H9 (cell line): ENCODE measurements at regions not wholly inside any gene's neighbourhood (a gene's known extent, or its start where the extent isn't known, plus 50 kb on each side); places are given as distances from the start of the nearest gene placed in this dataset.

ENCODE experiments used
- DNase-seq: peaks from one replicate; pipeline ENCODE4 v3.0.0-alpha.2; 2017
- H2AFZ ChIP-seq: one replicate; pipeline ENCODE4 v1.6.1; 2013; ENCODE audit warnings: mild to moderate bottlenecking, low read length, control low read depth, moderate library complexity
- H2AK5ac ChIP-seq: 2 replicates; pipeline ENCODE4 v1.6.1; 2013; ENCODE audit warnings: low read length, control low read depth, mixed read lengths; ENCODE audit not compliant: insufficient read length
- H2BK120ac ChIP-seq: one replicate; pipeline ENCODE4 v1.6.1; 2013; ENCODE audit warnings: low read depth, mild to moderate bottlenecking, low read length, control low read depth, inconsistent platforms; ENCODE audit not compliant: poor library complexity, severe bottlenecking
- H2BK12ac ChIP-seq: 2 replicates; pipeline ENCODE4 v1.6.1; 2013; ENCODE audit warnings: low read length, control low read depth, mixed read lengths, low read depth; ENCODE audit not compliant: insufficient read length
- H2BK15ac ChIP-seq: 2 replicates; pipeline ENCODE4 v1.6.1; 2013; ENCODE audit warnings: low read depth, low read length, control low read depth
- H2BK20ac ChIP-seq: one replicate; pipeline ENCODE4 v1.6.1; 2013; ENCODE audit warnings: low read depth, mild to moderate bottlenecking, low read length, control low read depth, inconsistent platforms; ENCODE audit not compliant: poor library complexity, severe bottlenecking
- H2BK5ac ChIP-seq: 2 replicates; pipeline ENCODE4 v1.6.1; 2013; ENCODE audit warnings: low read length, control low read depth, mixed read lengths; ENCODE audit not compliant: insufficient read length
- H3K14ac ChIP-seq: 2 replicates; pipeline ENCODE4 v1.6.1; 2013; ENCODE audit warnings: low read length, control low read depth; ENCODE audit not compliant: insufficient read depth
- H3K18ac ChIP-seq: 2 replicates; pipeline ENCODE4 v1.6.1; 2013; ENCODE audit warnings: low read depth, mild to moderate bottlenecking, mixed read lengths, low read length, control low read depth; ENCODE audit not compliant: insufficient read length
- H3K23ac ChIP-seq: 2 replicates; pipeline ENCODE4 v1.6.1; 2013; ENCODE audit warnings: low read length, control low read depth, mixed read lengths, low read depth; ENCODE audit not compliant: insufficient read length
- H3K23me2 ChIP-seq: 2 replicates; pipeline ENCODE4 v1.6.1; 2013; ENCODE audit warnings: low read depth, mild to moderate bottlenecking, mixed read lengths, low read length, control low read depth; ENCODE audit not compliant: insufficient read length, poor library complexity, severe bottlenecking
- H3K27ac ChIP-seq: 2 replicates; pipeline ENCODE4 v1.5.1; 2013; ENCODE audit warnings: low read length, control low read depth, mixed read lengths, low read depth; ENCODE audit not compliant: insufficient read length
- H3K27me3 ChIP-seq: 2 replicates; pipeline ENCODE4 v1.6.1; 2013; ENCODE audit warnings: low read length, control low read depth, inconsistent platforms; ENCODE audit not compliant: insufficient read depth
- H3K4ac ChIP-seq: 2 replicates; pipeline ENCODE4 v1.6.1; 2013; ENCODE audit warnings: low read depth, mild to moderate bottlenecking, control low read depth, inconsistent platforms, low read length, moderate library complexity
- H3K4me1 ChIP-seq: 2 replicates; pipeline ENCODE4 v1.6.1; 2013; ENCODE audit warnings: low read length, control low read depth, inconsistent platforms; ENCODE audit not compliant: insufficient read depth
- H3K4me2 ChIP-seq: 2 replicates; pipeline ENCODE4 v1.6.1; 2013; ENCODE audit warnings: low read length, control low read depth, mixed read lengths; ENCODE audit not compliant: insufficient read length, insufficient read depth
- H3K56ac ChIP-seq: 2 replicates; pipeline ENCODE4 v1.6.1; 2013; ENCODE audit warnings: low read depth, mild to moderate bottlenecking, mixed read lengths, low read length, control low read depth; ENCODE audit not compliant: insufficient read length
- H3K79me1 ChIP-seq: 2 replicates; pipeline ENCODE4 v1.6.1; 2013; ENCODE audit warnings: low read depth, mild to moderate bottlenecking, moderate library complexity, low read length, control low read depth, inconsistent platforms; ENCODE audit not compliant: insufficient read depth, poor library complexity, severe bottlenecking
- H3K79me2 ChIP-seq: 2 replicates; pipeline ENCODE4 v1.6.1; 2013; ENCODE audit warnings: low read length, control low read depth, inconsistent platforms; ENCODE audit not compliant: insufficient read depth
- H3K9ac ChIP-seq: 2 replicates; pipeline ENCODE4 v1.6.1; 2013; ENCODE audit warnings: low read length, control low read depth, mixed read lengths; ENCODE audit not compliant: insufficient read length; ENCODE audit errors: extremely low read depth
- H3K9me3 ChIP-seq: one replicate; pipeline ENCODE4 v1.6.1; 2013; ENCODE audit warnings: low read depth, low read length, inconsistent platforms; ENCODE audit not compliant: control insufficient read depth
- H3T11ph ChIP-seq: one replicate; pipeline ENCODE4 v1.6.1; 2013; ENCODE audit warnings: mild to moderate bottlenecking, low read length, control low read depth, inconsistent platforms
- H4K20me1 ChIP-seq: one replicate; pipeline ENCODE4 v1.6.1; 2013; ENCODE audit not compliant: control insufficient read depth, insufficient read length, insufficient read depth
- H4K5ac ChIP-seq: 2 replicates; pipeline ENCODE4 v1.6.1; 2013; ENCODE audit warnings: low read depth, mild to moderate bottlenecking, mixed read lengths, low read length, control low read depth; ENCODE audit not compliant: insufficient read length
- H4K8ac ChIP-seq: replicated peaks from 2 replicates; pipeline ENCODE4 v1.6.1; 2013; ENCODE audit warnings: low read length, control low read depth, mixed read lengths, low read depth; ENCODE audit not compliant: insufficient read length
- H4K91ac ChIP-seq: 2 replicates; pipeline ENCODE4 v1.6.1; 2013; ENCODE audit warnings: low read depth, mild to moderate bottlenecking, moderate library complexity, mixed read lengths, low read length, control low read depth; ENCODE audit not compliant: insufficient read length
- H3K27ac Mint-ChIP-seq, 3 experiments: 2 replicates in 2 of 3; 3 replicates in 1 of 3; pipeline ENCODE4 v1.8.0; 2020 to 2021; ENCODE audit warnings: mixed read lengths in 3 of 3, mild to moderate bottlenecking in 1 of 3, moderate library complexity in 1 of 3
- H3K27me3 Mint-ChIP-seq: 2 replicates; pipeline ENCODE4 v1.8.0; 2021; ENCODE audit warnings: low read depth, mild to moderate bottlenecking, moderate library complexity, mixed read lengths
- H3K36me3 Mint-ChIP-seq, 3 experiments: 2 replicates in 2 of 3; 3 replicates in 1 of 3; pipeline ENCODE4 v1.8.0; 2020 to 2021; ENCODE audit warnings: low read depth in 3 of 3, mixed read lengths in 3 of 3; ENCODE audit not compliant: insufficient read depth in 1 of 3
- H3K4me1 Mint-ChIP-seq, 2 experiments: 2 replicates each; pipeline ENCODE4 v1.8.0; 2020; ENCODE audit warnings: mixed read lengths in 2 of 2
- H3K4me3 Mint-ChIP-seq, 2 experiments: 2 replicates in 1 of 2; 3 replicates in 1 of 2; pipeline ENCODE4 v1.8.0; 2020 to 2021; ENCODE audit warnings: mild to moderate bottlenecking in 2 of 2, mixed read lengths in 2 of 2, moderate library complexity in 1 of 2
- H3K9me3 Mint-ChIP-seq, 2 experiments: 2 replicates in 1 of 2; 3 replicates in 1 of 2; pipeline ENCODE4 v1.8.0; 2020; ENCODE audit warnings: mild to moderate bottlenecking in 2 of 2, mixed read lengths in 2 of 2, moderate library complexity in 1 of 2
- CTCF ChIP-seq: fragments of 200-600 bp; sonication (generic); conservative IDR thresholded peaks from 3 replicates; pipeline ENCODE4 v1.8.0; 2021; ENCODE audit warnings: antibody characterized with exemption, mild to moderate bottlenecking
- WGBS: extraction: QIAGEN DNeasy Blood & Tissue Kit; methylation state at CpG from one replicate; pipeline ENCODE4 v1.1.7; 2013; ENCODE audit warnings: missing lambda C conversion rate, low lambda C conversion rate, mixed read lengths; ENCODE audit not compliant: insufficient read length; ENCODE audit errors: extremely low coverage; 5-methylcytosine and 5-hydroxymethylcytosine counted together

- Histone ChIP-seq H3K23ac (no peak overlapping the region), H4K5ac (no peak overlapping the region), H4K20me1 (no peaks in the 10 kb centered on the region), H4K91ac (no peak overlapping the region), H2BK120ac (no peak overlapping the region), H3K23me2 (no peaks in the 10 kb centered on the region), H3K79me2 (no peaks in the 10 kb centered on the region), H3K56ac (no peak overlapping the region), H3T11ph (no peak overlapping the region), H2BK5ac (no peak overlapping the region), H3K4me2 (no peak overlapping the region), H3K14ac (no peak overlapping the region), H3K27me3 (no peaks in the 10 kb centered on the region), H3K27ac (no peak overlapping the region), H3K79me1 (no peaks in the 10 kb centered on the region), H2BK20ac (no peak overlapping the region), H3K4ac (no peak overlapping the region), H3K4me1 (peaks cover 3% of the 10 kb centered on the region; the same call in 1 of the 2 replicates), H4K8ac (no peak overlapping the region), H3K9me3 (no peaks in the 10 kb centered on the region), H3K18ac (no peak overlapping the region), H3K9ac (no peak overlapping the region), H2AK5ac (no peak overlapping the region), H2BK12ac (no peak overlapping the region), H2AFZ (no peak overlapping the region), H2BK15ac (no peak overlapping the region)
- H3K4me1 Mint-ChIP-seq = peaks cover 46% of the 10 kb centered on the region in 2 experiments
- TF ChIP-seq CTCF = no peak
- no peak overlapping the region for H3K27ac Mint-ChIP-seq
- H3K9me3 Mint-ChIP-seq = no peaks in the 10 kb centered on the region; a peak in 1 of 5 replicates
- no peak for DNase-seq
- no peak overlapping the region for H3K4me3 Mint-ChIP-seq
- no CpG with 5 or more reads among the region's 10 CpGs for WGBS
- no peaks in the 10 kb centered on the region; a peak in 1 of 7 replicates for H3K36me3 Mint-ChIP-seq
- H3K27me3 Mint-ChIP-seq = peaks cover 22% of the 10 kb centered on the region
These were observed 56.8 kb upstream of the PARP11 start for GRCh38 chr12:3929875-3930615.
